Lower leg skin (tissue), 4 donors: ENCODE measurements at regions not wholly inside any gene's neighbourhood (a gene's known extent, or its start where the extent isn't known, plus 50 kb on each side); places are given as distances from the start of the nearest gene placed in this dataset.

Experiments used
- DNase-seq, 2 donors: peaks; one replicate each; pipeline ENCODE4 v3.0.0-alpha.2; 2019; ENCODE audit warnings: low spot score in 2 of 2
- H3K4me3 ChIP-seq: fragments of 200-600 bp; sonication (generic); 2 replicates; pipeline ENCODE4 v1.5.1; 2017; ENCODE audit warnings: mild to moderate bottlenecking, low read depth; ENCODE audit not compliant: poor library complexity, severe bottlenecking
- CTCF ChIP-seq, 3 donors: fragments of 450-650 bp; IDR thresholded peaks; one replicate each; pipeline ENCODE4 v1.5.1; 2016; ENCODE audit warnings: antibody characterized with exemption in 3 of 3, mild to moderate bottlenecking in 3 of 3, moderate library complexity in 2 of 3
- POLR2A ChIP-seq, 2 donors: fragments of 450-650 bp; IDR thresholded peaks; one replicate each; pipeline ENCODE4 v1.6.1; 2016 to 2017; ENCODE audit warnings: antibody characterized with exemption in 2 of 2, mild to moderate bottlenecking in 1 of 2, moderate library complexity in 1 of 2
- WGBS, 2 donors: methylation state at CpG; one replicate each; pipeline ENCODE4 v1.1.5; 2018; 5-methylcytosine and 5-hydroxymethylcytosine counted together
- intact Hi-C: fragments of 100-400 bp; cut with DNase I; formaldehyde crosslinking; loops from one replicate; pipeline ENCODE4 v1.15.0; 2023; ENCODE audit warnings: low total_unique reads

DNA sequence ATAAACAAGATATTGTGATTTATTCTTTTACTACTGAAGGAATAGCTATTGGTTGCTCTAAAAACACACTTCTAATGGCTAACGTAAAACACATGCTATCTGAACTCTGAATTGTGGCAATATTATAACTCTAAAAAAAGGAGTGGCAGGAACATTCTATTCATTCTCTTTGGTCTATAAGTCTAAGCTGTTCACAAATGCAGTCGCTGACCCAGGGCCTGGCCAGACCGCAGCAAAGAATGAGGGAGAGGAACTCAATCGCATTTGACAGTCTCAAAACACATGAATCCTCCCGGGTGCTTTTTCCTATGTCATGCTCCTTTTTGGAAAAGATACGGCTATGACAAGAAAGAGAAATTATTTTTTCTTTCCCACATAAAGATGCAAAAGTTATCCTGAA, 651.6 kb upstream of the PITX2 start:
- WGBS, 2 donors: 69 to 75% methylated on average over 6 of the region's 6 CpGs

DNA sequence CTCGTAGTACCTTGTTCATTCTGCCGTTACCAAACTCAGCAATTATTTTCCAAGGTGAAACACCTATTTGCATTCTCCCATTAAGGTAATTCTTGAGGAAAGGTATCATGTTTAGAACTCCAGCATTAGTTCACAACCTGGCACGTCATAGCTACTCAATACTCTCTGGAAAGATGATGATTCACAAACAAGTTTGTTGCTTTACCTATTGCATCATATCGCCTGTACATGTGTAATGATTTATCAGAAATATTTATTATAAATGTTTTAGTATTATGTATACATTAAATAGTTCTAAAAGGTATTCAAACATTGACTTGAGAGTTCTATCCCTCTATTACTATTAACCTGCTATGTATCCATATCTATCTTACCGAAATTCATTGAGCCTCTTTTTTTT, 658.3 kb upstream of the PITX2 start:
- intact Hi-C loops: no loop called here
- H3K4me3 ChIP-seq: no peak overlapping the region
- DNase-seq: no peak
- TF ChIP-seq CTCF (IDR thresholded peaks at IDR 0.05) (no peak), POLR2A (IDR thresholded peaks at IDR 0.05) (no peak)
- WGBS, 2 donors: 81 to 88% methylated on average over 5 of the region's 5 CpGs

More for the DNA sequence above, 651.6 kb upstream of the PITX2 start:
- no peak overlapping the region for H3K4me3 ChIP-seq
- TF ChIP-seq CTCF (IDR thresholded peaks at IDR 0.05) (no peak), POLR2A (IDR thresholded peaks at IDR 0.05) (no peak)
- DNase-seq: no peak
- intact Hi-C loops: no loop called here

DNA sequence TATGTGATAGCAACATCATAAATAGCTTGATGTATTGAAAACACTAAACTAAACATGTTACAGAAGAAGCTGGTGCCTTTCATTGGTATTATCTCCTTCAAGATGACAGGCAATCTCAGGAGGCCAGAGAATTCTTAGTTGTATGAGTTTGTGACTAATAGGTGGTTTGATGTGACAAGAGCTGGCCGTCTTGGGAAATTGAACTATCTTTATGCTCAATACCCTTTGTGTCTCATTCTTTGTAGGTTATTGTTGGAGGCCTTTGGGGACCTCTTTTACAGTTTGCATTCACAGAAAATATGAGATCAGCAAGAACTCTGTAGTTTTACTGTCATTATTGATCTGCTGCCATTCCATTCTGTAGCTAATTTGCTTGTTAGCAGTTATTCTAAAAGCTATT, 659.2 kb upstream of the PITX2 start:
- no peak overlapping the region for H3K4me3 ChIP-seq
- no peak for DNase-seq
- TF ChIP-seq CTCF (IDR thresholded peaks at IDR 0.05) (no peak), POLR2A (IDR thresholded peaks at IDR 0.05) (no peak)
- 82 to 89% methylated on average over 1 of the region's 1 CpG for WGBS, 2 donors
- intact Hi-C loops: no loop called here

- TF ChIP-seq POLR2A (IDR thresholded peaks at IDR 0.05) (no peak), CTCF (IDR thresholded peaks at IDR 0.05) (no peak)
- no peak overlapping the region for H3K4me3 ChIP-seq
- intact Hi-C loops: no loop called here
- DNase-seq: peak; percentile 16 to 86
- WGBS, 2 donors: 32 to 33% methylated on average over 7 of the region's 7 CpGs
These were observed 660.3 kb upstream of the PITX2 start for GRCh38 chr4:111283066-111283677.

DNA sequence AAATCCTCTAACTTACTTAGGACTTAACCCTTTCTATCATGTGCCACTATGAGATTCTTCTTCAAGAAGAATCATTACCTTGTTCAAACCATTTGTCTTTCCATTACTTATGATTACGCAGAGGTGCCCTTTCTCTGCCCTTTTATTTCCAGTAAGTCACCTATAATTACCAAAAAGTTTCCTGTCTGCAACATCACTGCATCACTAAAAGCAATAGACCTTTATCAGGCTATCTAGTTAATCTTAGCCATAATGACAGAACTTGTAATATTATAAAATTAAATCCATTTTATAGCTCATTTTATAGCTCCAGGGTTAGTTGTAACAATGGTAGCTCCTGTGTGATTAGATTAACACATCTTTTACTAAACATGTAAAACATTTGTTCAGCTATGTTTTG, 673.6 kb upstream of the PITX2 start:
- WGBS, 2 donors: 86 to 88% methylated on average over 1 of the region's 1 CpG
- DNase-seq: no peak
- intact Hi-C loops: no loop called here
- no peak for TF ChIP-seq CTCF (IDR thresholded peaks at IDR 0.05)
- TF ChIP-seq POLR2A (IDR thresholded peaks at IDR 0.05): no peak
- H3K4me3 ChIP-seq: no peak overlapping the region

DNA sequence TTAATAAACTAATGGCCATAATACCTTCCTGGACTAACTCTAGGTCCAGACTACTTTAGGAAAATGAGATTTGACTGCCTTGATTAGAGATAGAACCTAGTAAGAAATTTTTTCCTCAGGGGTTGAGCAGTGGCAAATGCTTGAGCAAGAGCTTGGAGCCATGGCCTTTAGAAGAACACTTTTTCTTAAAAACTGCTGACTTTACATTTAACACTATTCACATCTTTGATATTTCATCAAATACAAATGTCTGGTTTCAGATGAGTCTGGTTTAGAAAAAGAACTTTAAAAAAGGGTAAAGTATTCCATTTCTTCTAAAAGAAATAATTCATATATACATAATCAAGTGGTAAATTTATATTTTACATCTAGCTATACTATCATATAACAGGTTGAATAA, 680.9 kb upstream of the PITX2 start:
- H3K4me3 ChIP-seq: no peak overlapping the region
- intact Hi-C loops: no loop called here
- TF ChIP-seq POLR2A (IDR thresholded peaks at IDR 0.05): no peak
- TF ChIP-seq CTCF (IDR thresholded peaks at IDR 0.05): no peak
- DNase-seq: no peak
